ENCODE measurements at regions not wholly inside any gene's neighbourhood (a gene's known extent, or its start where the extent isn't known, plus 50 kb on each side); places are given as distances from the start of the nearest gene placed in this dataset.
"Not testable (repeated sequence)": the region's sequence is repeated elsewhere in the genome, so short reads cannot be mapped to it uniquely, and the experiment has no call there.

GRCh38 chr2:4098137-4098536 is 394.8 kb downstream of the DCDC2C start:
- no peak for FAIRE-seq
- WGBS, 2 donors, result 66 to 75% methylated on average over 5 of the region's 5 CpGs
- intact Hi-C loops (cut with DNase I), result no loop called here

DNA sequence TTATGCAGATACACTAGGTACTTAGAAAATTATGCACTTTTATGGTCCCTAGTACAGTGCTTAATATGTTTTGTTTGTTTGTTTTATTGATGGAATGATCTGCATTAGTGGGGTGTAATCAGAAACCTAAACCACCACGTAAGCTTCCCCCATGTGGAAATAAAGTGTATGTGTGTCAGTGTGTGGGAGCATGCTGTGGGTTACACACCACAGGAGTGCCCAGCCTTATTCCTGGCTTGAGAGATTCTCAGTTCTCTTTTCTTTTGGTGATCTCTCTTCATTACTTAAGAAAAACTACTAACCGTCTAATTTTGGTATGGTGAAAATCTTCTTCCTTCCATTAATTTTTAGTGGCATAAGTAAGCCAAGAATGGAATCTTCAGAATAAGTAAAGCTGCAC is 398.6 kb downstream of the DCDC2C start:
- Histone ChIP-seq H3K9me3 (no peaks in the 10 kb centered on the region), H3K36me3 (no peaks in the 10 kb centered on the region), H3K27ac (no peak overlapping the region), H3K4me3 (no peak overlapping the region), H3K4me1 (no peaks in the 10 kb centered on the region), H3K27me3 (no peaks in the 10 kb centered on the region)
- DNase-seq (no peak), FAIRE-seq (no peak), ATAC-seq (no peak)
- TF ChIP-seq, protein P1, sequence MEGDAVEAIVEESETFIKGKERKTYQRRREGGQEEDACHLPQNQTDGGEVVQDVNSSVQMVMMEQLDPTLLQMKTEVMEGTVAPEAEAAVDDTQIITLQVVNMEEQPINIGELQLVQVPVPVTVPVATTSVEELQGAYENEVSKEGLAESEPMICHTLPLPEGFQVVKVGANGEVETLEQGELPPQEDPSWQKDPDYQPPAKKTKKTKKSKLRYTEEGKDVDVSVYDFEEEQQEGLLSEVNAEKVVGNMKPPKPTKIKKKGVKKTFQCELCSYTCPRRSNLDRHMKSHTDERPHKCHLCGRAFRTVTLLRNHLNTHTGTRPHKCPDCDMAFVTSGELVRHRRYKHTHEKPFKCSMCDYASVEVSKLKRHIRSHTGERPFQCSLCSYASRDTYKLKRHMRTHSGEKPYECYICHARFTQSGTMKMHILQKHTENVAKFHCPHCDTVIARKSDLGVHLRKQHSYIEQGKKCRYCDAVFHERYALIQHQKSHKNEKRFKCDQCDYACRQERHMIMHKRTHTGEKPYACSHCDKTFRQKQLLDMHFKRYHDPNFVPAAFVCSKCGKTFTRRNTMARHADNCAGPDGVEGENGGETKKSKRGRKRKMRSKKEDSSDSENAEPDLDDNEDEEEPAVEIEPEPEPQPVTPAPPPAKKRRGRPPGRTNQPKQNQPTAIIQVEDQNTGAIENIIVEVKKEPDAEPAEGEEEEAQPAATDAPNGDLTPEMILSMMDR (IDR thresholded peaks at IDR 0.05), result no peak
- 62 to 77% methylated on average over 2 of the region's 2 CpGs for WGBS, 2 donors
- intact Hi-C loops (cut with DNase I), result no loop called here

More at GRCh38 chr2:4098137-4098536, 394.8 kb downstream of the DCDC2C start:
- TF ChIP-seq, protein P1 (IDR thresholded peaks at IDR 0.05), result no peak
- no peaks in the 10 kb centered on the region for H3K4me1 ChIP-seq
- no peak for DNase-seq
- no peak for ATAC-seq
- no peak overlapping the region for H3K4me3 ChIP-seq
- no peaks in the 10 kb centered on the region for H3K27me3 ChIP-seq
- H3K36me3 ChIP-seq, result no peaks in the 10 kb centered on the region
- H3K9me3 ChIP-seq, result no peaks in the 10 kb centered on the region
- H3K27ac ChIP-seq, result no peak overlapping the region

- no peak for ATAC-seq
- TF ChIP-seq, protein P1 (IDR thresholded peaks at IDR 0.05), result no peak
These were observed 403.8 kb downstream of the DCDC2C start for GRCh38 chr2:4107179-4107578.

GRCh38 chr2:4110273-4110672 is 406.9 kb downstream of the DCDC2C start:
- no peak for DNase-seq
- intact Hi-C loops (cut with DNase I), result no loop called here
- no peak for FAIRE-seq
- H3K27ac ChIP-seq, result no peak overlapping the region
- no peaks in the 10 kb centered on the region for H3K27me3 ChIP-seq
- TF ChIP-seq, protein P1 (IDR thresholded peaks at IDR 0.05), result no peak
- no peaks in the 10 kb centered on the region for H3K36me3 ChIP-seq
- 66 to 76% methylated on average over 4 of the region's 4 CpGs for WGBS, 2 donors
- H3K9me3 ChIP-seq, result no peaks in the 10 kb centered on the region
- ATAC-seq, result no peak
- H3K4me3 ChIP-seq, result no peak overlapping the region
- no peaks in the 10 kb centered on the region for H3K4me1 ChIP-seq

More at GRCh38 chr2:4107179-4107578, 403.8 kb downstream of the DCDC2C start:
- H3K36me3 ChIP-seq, result no peaks in the 10 kb centered on the region
- FAIRE-seq (no peak), DNase-seq (no peak)
- H3K27me3 ChIP-seq, result no peaks in the 10 kb centered on the region
- no peak overlapping the region for H3K27ac ChIP-seq
- H3K9me3 ChIP-seq, result no peaks in the 10 kb centered on the region
- H3K4me1 ChIP-seq, result no peaks in the 10 kb centered on the region
- H3K4me3 ChIP-seq, result no peak overlapping the region
- 72 to 86% methylated on average over 7 of the region's 7 CpGs for WGBS, 2 donors
- intact Hi-C loops (cut with DNase I), result no loop called here

DNA sequence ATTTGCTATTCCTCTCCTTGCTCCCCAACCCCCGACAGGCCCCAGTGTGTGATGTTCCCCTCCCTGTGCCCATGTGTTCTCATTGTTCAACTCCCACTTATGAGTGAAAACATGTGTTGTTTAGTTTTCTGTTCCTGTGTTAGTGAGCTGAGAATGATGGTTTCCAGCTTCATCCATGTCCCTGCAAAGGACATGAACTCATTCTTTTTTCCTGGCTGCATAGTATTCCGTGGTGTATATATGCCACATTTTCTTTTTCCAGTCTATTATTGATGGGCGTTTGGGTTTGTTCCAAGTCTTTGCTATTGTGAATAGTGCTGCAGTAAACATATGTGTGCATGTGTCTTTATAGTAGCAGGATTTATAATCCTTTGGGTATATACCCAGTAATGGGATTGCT is 412.1 kb downstream of the DCDC2C start:
- H3K4me3 ChIP-seq; H3K27ac ChIP-seq; intact Hi-C loops (cut with DNase I); H3K27me3 ChIP-seq; ATAC-seq; H3K4me1 ChIP-seq; H3K36me3 ChIP-seq; DNase-seq; H3K9me3 ChIP-seq; FAIRE-seq: not testable (repeated sequence)
- 61 to 77% methylated on average over 3 of the region's 3 CpGs for WGBS, 2 donors

GRCh38 chr2:4122726-4123125 is 419.4 kb downstream of the DCDC2C start:
- WGBS, 2 donors, result 14 to 21% methylated on average over 1 of the region's 1 CpG
- Histone ChIP-seq H3K27ac (no peak overlapping the region), H3K9me3 (no peaks in the 10 kb centered on the region), H3K27me3 (no peaks in the 10 kb centered on the region), H3K36me3 (no peaks in the 10 kb centered on the region), H3K4me1 (no peaks in the 10 kb centered on the region), H3K4me3 (no peak overlapping the region)
- FAIRE-seq, result no peak
- DNase-seq, result no peak
- TF ChIP-seq, protein P1 (IDR thresholded peaks at IDR 0.05), result no peak
- intact Hi-C loops (cut with DNase I), result no loop called here
- ATAC-seq, result no peak

Data from pancreas (tissue), 10 donors.